SK-N-SH treated with all-trans-retinoic acid at 6 μM for 48 hours (cell line): ENCODE measurements at regions not wholly inside any gene's neighbourhood (a gene's known extent, or its start where the extent isn't known, plus 50 kb on each side); places are given as distances from the start of the nearest gene placed in this dataset.

Experiments
- ARNTL ChIP-seq: fragments of 450-650 bp; formaldehyde crosslinking; IDR thresholded peaks from 2 replicates; pipeline ENCODE4 v1.5.0; 2020; ENCODE audit warnings: low read depth, mild to moderate bottlenecking, moderate library complexity, borderline replicate concordance
- ESRRG ChIP-seq: fragments of 250-450 bp; sonication (Bioruptor Pico); IDR thresholded peaks from 2 replicates; pipeline ENCODE4 v1.6.1; 2021; ENCODE audit warnings: mild to moderate bottlenecking
- RARB ChIP-seq: fragments of 250-450 bp; sonication (Bioruptor Pico); IDR thresholded peaks from 2 replicates; pipeline ENCODE4 v1.8.0; 2021; ENCODE audit warnings: mild to moderate bottlenecking, moderate library complexity
- ZFP30 ChIP-seq: fragments of 450-650 bp; formaldehyde crosslinking; IDR thresholded peaks from 2 replicates; pipeline ENCODE4 v1.5.0; 2022; ENCODE audit warnings: mild to moderate bottlenecking, moderate library complexity
- ZNF70 ChIP-seq: fragments of 450-650 bp; formaldehyde crosslinking; IDR thresholded peaks from 2 replicates; pipeline ENCODE4 v1.5.0; 2020; ENCODE audit warnings: mild to moderate bottlenecking, moderate library complexity
- ZNF8 ChIP-seq: fragments of 450-650 bp; formaldehyde crosslinking; IDR thresholded peaks from 2 replicates; pipeline ENCODE4 v1.5.0; 2020; ENCODE audit warnings: mild to moderate bottlenecking, moderate library complexity
- TF ChIP-seq, protein P1 (sequence below): fragments of 250-450 bp; sonication (Bioruptor Pico); IDR thresholded peaks from 2 replicates; pipeline ENCODE4 v1.8.0; 2021; ENCODE audit warnings: low read depth, mild to moderate bottlenecking, moderate library complexity, borderline replicate concordance
- TF ChIP-seq, protein P2 (sequence below): fragments of 250-450 bp; sonication (Bioruptor Pico); IDR thresholded peaks from 2 replicates; pipeline ENCODE4 v1.8.0; 2020; ENCODE audit warnings: mild to moderate bottlenecking, moderate library complexity, borderline replicate concordance

DNA sequence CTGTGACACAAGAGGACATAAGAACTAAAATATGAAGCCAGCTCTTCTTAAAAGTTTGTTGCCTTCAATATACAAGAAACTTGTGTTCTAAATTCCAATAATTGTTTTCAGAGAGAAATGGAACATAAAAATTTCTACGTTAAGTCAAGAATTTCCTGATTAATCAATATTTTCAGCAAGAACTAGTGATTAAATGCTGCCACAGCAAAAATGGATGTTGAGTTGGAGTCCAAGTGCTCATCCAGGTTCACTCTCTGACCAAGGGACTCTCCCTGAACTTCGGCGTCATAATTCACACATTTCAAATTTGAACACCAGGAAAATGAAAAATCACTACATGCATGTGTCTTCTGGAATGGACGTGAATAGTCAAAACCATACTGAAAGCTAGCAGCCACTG lies 1263.6 kb upstream of the GOT2 start:
- no peak for TF ChIP-seq ZNF8
- no peak for TF ChIP-seq ESRRG
- TF ChIP-seq RARB: no peak
- no peak for TF ChIP-seq ZFP30 (CRISPR knock-in tag)
- TF ChIP-seq, protein P1, sequence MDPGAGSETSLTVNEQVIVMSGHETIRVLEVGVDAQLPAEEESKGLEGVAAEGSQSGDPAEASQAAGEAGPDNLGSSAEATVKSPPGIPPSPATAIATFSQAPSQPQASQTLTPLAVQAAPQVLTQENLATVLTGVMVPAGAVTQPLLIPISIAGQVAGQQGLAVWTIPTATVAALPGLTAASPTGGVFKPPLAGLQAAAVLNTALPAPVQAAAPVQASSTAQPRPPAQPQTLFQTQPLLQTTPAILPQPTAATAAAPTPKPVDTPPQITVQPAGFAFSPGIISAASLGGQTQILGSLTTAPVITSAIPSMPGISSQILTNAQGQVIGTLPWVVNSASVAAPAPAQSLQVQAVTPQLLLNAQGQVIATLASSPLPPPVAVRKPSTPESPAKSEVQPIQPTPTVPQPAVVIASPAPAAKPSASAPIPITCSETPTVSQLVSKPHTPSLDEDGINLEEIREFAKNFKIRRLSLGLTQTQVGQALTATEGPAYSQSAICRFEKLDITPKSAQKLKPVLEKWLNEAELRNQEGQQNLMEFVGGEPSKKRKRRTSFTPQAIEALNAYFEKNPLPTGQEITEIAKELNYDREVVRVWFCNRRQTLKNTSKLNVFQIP (CRISPR knock-in tag): no peak
- TF ChIP-seq ZNF70: no peak
- TF ChIP-seq, protein P2, sequence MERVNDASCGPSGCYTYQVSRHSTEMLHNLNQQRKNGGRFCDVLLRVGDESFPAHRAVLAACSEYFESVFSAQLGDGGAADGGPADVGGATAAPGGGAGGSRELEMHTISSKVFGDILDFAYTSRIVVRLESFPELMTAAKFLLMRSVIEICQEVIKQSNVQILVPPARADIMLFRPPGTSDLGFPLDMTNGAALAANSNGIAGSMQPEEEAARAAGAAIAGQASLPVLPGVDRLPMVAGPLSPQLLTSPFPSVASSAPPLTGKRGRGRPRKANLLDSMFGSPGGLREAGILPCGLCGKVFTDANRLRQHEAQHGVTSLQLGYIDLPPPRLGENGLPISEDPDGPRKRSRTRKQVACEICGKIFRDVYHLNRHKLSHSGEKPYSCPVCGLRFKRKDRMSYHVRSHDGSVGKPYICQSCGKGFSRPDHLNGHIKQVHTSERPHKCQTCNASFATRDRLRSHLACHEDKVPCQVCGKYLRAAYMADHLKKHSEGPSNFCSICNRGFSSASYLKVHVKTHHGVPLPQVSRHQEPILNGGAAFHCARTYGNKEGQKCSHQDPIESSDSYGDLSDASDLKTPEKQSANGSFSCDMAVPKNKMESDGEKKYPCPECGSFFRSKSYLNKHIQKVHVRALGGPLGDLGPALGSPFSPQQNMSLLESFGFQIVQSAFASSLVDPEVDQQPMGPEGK (CRISPR knock-in tag): no peak
- no peak for TF ChIP-seq ARNTL
